ENCODE measurements at regions not wholly inside any gene's neighbourhood (a gene's known extent, or its start where the extent isn't known, plus 50 kb on each side); places are given as distances from the start of the nearest gene placed in this dataset.

DNA sequence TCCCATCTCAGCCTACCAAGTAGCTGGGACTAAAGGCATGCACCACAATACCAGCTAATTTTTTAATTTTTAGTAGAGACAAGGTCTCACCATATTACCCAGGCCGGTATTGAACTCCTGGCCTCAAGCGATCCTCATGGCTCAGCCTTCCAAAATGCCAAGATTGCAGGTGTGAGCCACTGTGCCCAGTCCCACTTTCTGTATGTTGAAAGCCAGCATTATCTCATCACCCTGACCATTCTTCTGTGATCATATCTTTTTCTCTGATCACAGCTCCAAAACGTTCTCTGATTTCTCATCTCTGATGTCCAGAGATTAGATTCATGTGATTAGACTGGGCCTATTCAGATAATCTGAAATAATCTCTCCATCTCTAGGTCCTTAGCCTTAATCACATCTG, 337.7 kb downstream of the TPBG start:
- H3K27me3 ChIP-seq (ENCODE audit: insufficient read depth in 3 of 3, low read length in 2 of 3): no peaks in the 10 kb centered on the region
- H3K36me3 ChIP-seq (ENCODE audit: insufficient read depth in 1 of 2, low read depth in 1 of 2): no peaks in the 10 kb centered on the region
- intact Hi-C loops (cut with DNase I): no loop called here
- H3K4me1 ChIP-seq: no peaks in the 10 kb centered on the region
- no peak overlapping the region for H3K27ac ChIP-seq
- DNase-seq (no peak), ATAC-seq (no peak)
- 81 to 90% (median 89%) methylated on average over 3 of the region's 3 CpGs for WGBS, 3 donors
- H3K9me3 ChIP-seq: no peaks in the 10 kb centered on the region
- TF ChIP-seq, protein P1, sequence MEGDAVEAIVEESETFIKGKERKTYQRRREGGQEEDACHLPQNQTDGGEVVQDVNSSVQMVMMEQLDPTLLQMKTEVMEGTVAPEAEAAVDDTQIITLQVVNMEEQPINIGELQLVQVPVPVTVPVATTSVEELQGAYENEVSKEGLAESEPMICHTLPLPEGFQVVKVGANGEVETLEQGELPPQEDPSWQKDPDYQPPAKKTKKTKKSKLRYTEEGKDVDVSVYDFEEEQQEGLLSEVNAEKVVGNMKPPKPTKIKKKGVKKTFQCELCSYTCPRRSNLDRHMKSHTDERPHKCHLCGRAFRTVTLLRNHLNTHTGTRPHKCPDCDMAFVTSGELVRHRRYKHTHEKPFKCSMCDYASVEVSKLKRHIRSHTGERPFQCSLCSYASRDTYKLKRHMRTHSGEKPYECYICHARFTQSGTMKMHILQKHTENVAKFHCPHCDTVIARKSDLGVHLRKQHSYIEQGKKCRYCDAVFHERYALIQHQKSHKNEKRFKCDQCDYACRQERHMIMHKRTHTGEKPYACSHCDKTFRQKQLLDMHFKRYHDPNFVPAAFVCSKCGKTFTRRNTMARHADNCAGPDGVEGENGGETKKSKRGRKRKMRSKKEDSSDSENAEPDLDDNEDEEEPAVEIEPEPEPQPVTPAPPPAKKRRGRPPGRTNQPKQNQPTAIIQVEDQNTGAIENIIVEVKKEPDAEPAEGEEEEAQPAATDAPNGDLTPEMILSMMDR (IDR thresholded peaks at IDR 0.05): no peak
- H3K4me3 ChIP-seq: no peak overlapping the region

DNA sequence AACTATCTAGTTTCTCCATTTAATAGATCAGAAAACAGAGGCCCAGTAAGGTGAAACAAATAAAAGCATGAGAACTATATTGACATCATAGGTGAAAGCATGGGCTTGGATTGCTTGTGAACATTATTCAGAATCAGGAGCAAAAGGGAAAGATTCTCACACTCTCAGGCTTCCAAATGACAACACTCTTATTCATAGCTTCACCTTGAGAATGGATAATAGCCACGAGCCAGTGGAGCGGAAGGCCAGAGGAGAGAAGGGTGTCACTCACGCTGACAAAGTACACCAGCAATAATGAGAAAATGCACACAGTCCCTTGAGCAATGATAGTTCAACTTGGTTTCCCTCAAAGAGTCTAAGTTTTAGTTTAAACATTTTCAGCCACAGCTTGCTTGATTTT, 339.0 kb downstream of the TPBG start:
- H3K36me3 ChIP-seq (ENCODE audit: insufficient read depth in 1 of 2, low read depth in 1 of 2): no peaks in the 10 kb centered on the region
- no peak for DNase-seq

DNA sequence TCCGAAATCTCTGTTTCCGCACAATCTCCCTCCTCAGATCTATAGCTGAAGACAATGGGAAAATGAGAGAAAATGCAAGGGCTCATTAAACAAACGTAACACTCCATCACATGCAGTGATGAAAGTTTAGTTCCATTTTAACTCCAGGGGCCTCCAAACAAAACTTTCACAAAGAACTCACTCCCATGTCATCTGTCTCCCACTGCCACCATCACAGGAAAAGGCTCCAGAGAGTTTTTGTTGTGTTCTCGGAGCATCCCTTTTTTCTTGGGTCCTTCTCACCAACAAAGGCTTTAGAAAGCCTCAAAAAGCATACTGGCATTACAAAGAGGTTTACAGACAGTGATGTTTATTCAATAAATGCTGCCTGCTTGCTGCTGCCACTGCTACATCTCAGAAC, 339.6 kb downstream of the TPBG start:
- no peak for ATAC-seq
- 73 to 91% (median 85%) methylated on average over 4 of the region's 4 CpGs for WGBS, 3 donors
- intact Hi-C loops (cut with DNase I): no loop called here

More for the DNA sequence above, 339.0 kb downstream of the TPBG start:
- Histone ChIP-seq H3K9me3 (no peaks in the 10 kb centered on the region), H3K27ac (no peak overlapping the region), H3K4me3 (no peak overlapping the region), H3K27me3 (ENCODE audit: insufficient read depth in 3 of 3, low read length in 2 of 3) (no peaks in the 10 kb centered on the region), H3K4me1 (no peaks in the 10 kb centered on the region)
- intact Hi-C loops (cut with DNase I): no loop called here
- 76 to 78% (median 77%) methylated on average over 3 of the region's 3 CpGs for WGBS, 3 donors
- ATAC-seq: no peak
- TF ChIP-seq, protein P1 (IDR thresholded peaks at IDR 0.05): no peak

DNA sequence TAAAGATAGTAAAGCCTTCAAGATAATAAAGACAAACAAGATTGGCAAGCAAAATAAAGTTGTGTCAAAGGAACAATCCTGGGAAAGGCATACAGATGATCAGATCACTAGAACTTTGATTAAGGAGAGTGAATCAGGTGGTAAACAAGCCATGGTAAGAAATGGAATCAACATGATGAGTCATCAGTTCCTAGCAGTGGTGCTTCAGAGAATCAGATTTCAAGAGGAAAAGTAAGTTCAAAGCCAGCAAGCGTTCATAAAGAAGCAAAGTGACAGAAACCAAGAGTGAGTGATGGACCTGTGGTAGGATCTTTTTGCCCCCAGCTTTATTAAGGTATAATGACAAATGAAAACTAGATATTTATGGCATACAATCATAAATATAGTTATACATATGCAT, 340.4 kb downstream of the TPBG start:
- ATAC-seq (no peak), DNase-seq (no peak)
- H3K36me3 ChIP-seq (ENCODE audit: insufficient read depth in 1 of 2, low read depth in 1 of 2): no peaks in the 10 kb centered on the region
- no peaks in the 10 kb centered on the region for H3K4me1 ChIP-seq
- peaks cover 4% of the 10 kb centered on the region for H3K9me3 ChIP-seq
- H3K27me3 ChIP-seq (ENCODE audit: insufficient read depth in 3 of 3, low read length in 2 of 3): no peaks in the 10 kb centered on the region
- TF ChIP-seq, protein P1 (IDR thresholded peaks at IDR 0.05): no peak
- no peak overlapping the region for H3K27ac ChIP-seq
- intact Hi-C loops (cut with DNase I): no loop called here
- WGBS, 3 donors: 16 to 39% (median 29%) methylated on average over 1 of the region's 1 CpG
- H3K4me3 ChIP-seq: no peak overlapping the region

More for the DNA sequence above, 339.6 kb downstream of the TPBG start:
- TF ChIP-seq, protein P1 (IDR thresholded peaks at IDR 0.05): no peak
- no peaks in the 10 kb centered on the region for H3K27me3 ChIP-seq (ENCODE audit: insufficient read depth in 3 of 3, low read length in 2 of 3)
- H3K4me1 ChIP-seq: no peaks in the 10 kb centered on the region
- H3K27ac ChIP-seq: no peak overlapping the region
- H3K36me3 ChIP-seq (ENCODE audit: insufficient read depth in 1 of 2, low read depth in 1 of 2): no peaks in the 10 kb centered on the region
- no peaks in the 10 kb centered on the region for H3K9me3 ChIP-seq
- no peak overlapping the region for H3K4me3 ChIP-seq
- DNase-seq: no peak

DNA sequence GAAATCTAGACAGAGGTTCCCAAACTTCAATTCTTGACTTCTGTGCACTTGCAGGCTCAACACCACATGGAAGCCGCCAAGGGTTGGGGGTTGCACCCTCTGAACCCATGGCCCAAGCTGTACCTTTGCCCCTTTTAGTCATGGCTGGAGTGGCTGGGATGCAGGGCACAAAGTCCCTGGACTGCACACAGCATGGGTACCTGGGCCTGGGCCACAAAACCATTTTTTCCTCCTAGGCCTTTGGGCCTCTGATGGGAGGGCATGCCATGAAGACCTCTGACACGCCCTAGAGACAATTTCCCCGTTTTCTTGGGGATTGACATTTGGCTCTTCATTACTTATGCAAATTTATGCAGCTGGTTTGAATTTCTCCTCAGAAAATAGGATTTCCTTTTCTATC, 342.0 kb downstream of the TPBG start:
- Histone ChIP-seq H3K27ac (no peak overlapping the region), H3K4me3 (no peak overlapping the region), H3K36me3 (ENCODE audit: insufficient read depth in 1 of 2, low read depth in 1 of 2) (no peaks in the 10 kb centered on the region), H3K27me3 (ENCODE audit: insufficient read depth in 3 of 3, low read length in 2 of 3) (no peaks in the 10 kb centered on the region), H3K4me1 (no peaks in the 10 kb centered on the region), H3K9me3 (peaks cover 6% of the 10 kb centered on the region)
- DNase-seq: no peak
- WGBS, 3 donors: 82 to 93% (median 85%) methylated on average over 3 of the region's 3 CpGs
- ATAC-seq: no peak
- TF ChIP-seq, protein P1 (IDR thresholded peaks at IDR 0.05): no peak
- intact Hi-C loops (cut with DNase I): no loop called here

Measured in psoas muscle (tissue), 7 donors.